Endothelial cell of umbilical vein (primary cell): ENCODE measurements at regions not wholly inside any gene's neighbourhood (a gene's known extent, or its start where the extent isn't known, plus 50 kb on each side); places are given as distances from the start of the nearest gene placed in this dataset.
"Not testable (repeated sequence)": the region's sequence is repeated elsewhere in the genome, so short reads cannot be mapped to it uniquely, and the experiment has no call there.

Source experiments
- BruUV-seq: library from RNA; stranded (reverse); fragments of 400-500 nt; replicated peaks from 2 replicates; lab custom pipeline; 2021; lab: Mats Ljungman, UMichigan
- CTCF ChIA-PET: fragments of 300-600, 350-600 bp; sonication (Branson Sonifier 250); formaldehyde crosslinking; loops from one replicate; lab custom pipeline; 2021; ENCODE audit warnings: antibody characterized with exemption, inconsistent platforms; lab: Charles Lee
- POLR2A ChIA-PET: fragments of 300-600, 350-600 bp; sonication (Branson Sonifier 250); formaldehyde crosslinking; loops from one replicate; lab custom pipeline; 2021; ENCODE audit warnings: antibody characterized with exemption, inconsistent platforms; lab: Charles Lee
- DNase-seq: peaks from one replicate; pipeline ENCODE4 v3.0.0-alpha.2; 2011; ENCODE audit warnings: low read depth, low spot score
- FAIRE-seq: peaks from 2 replicates; lab custom pipeline; 2011; peaks lifted over from hg19 to GRCh38; lab: Jason Lieb, UNC
- H2AFZ ChIP-seq: 2 replicates; pipeline ENCODE4 v1.6.0; 2012; ENCODE audit warnings: low read depth, low read length, control low read depth, inconsistent platforms
- H3K27ac ChIP-seq: 2 replicates; pipeline ENCODE4 v1.5.1; 2011; ENCODE audit warnings: low read depth, mild to moderate bottlenecking, control low read depth, low read length, moderate library complexity; ENCODE audit not compliant: insufficient read depth
- H3K27me3 ChIP-seq, 2 experiments: 2 replicates each; pipeline versions ENCODE4 v1.6.0 to v1.6.1; 2011; ENCODE audit warnings: low read length in 2 of 2, mixed read lengths in 1 of 2; ENCODE audit not compliant: control insufficient read depth in 2 of 2, insufficient read depth in 2 of 2
- H3K36me3 ChIP-seq, 2 experiments: 2 replicates in 1 of 2; 3 replicates in 1 of 2; pipeline ENCODE4 v1.5.1; 2011; ENCODE audit warnings: low read length in 2 of 2, mild to moderate bottlenecking in 1 of 2, moderate library complexity in 1 of 2; ENCODE audit not compliant: control insufficient read depth in 2 of 2, insufficient read depth in 2 of 2; ENCODE audit errors: extremely low read depth in 1 of 2
- H3K4me1 ChIP-seq: 3 replicates; pipeline ENCODE4 v1.5.1; 2011; ENCODE audit warnings: mild to moderate bottlenecking, low read length; ENCODE audit not compliant: control insufficient read depth, insufficient read depth; ENCODE audit errors: extremely low read depth
- H3K4me2 ChIP-seq: 2 replicates; pipeline ENCODE4 v1.6.1; 2011; ENCODE audit warnings: low read length, control low read depth, mixed read lengths; ENCODE audit not compliant: insufficient read depth
- H3K4me3 ChIP-seq, 3 experiments: fragments of 200-600 bp in 1 of 3; sonication (generic), shearing (Covaris generic) in 1 of 3; replicated peaks in 1 of 3; 2 replicates each; pipeline ENCODE4 v1.5.1; 2011 to 2016; ENCODE audit warnings: control low read depth in 3 of 3, low read length in 3 of 3, mild to moderate bottlenecking in 2 of 3, inconsistent platforms in 1 of 3, low read depth in 1 of 3, moderate library complexity in 1 of 3; ENCODE audit not compliant: insufficient read depth in 1 of 3
- H3K79me2 ChIP-seq: 2 replicates; pipeline ENCODE4 v1.6.0; 2012; ENCODE audit warnings: low read length, inconsistent platforms; ENCODE audit not compliant: control insufficient read depth, insufficient read depth
- H3K9ac ChIP-seq: replicated peaks from 2 replicates; pipeline ENCODE3; 2011; ENCODE audit warnings: low read length, control low read depth; ENCODE audit not compliant: insufficient read depth; ENCODE audit errors: extremely low read depth
- H3K9me1 ChIP-seq: replicated peaks from 3 replicates; pipeline ENCODE4 v1.6.0; 2011; ENCODE audit warnings: mild to moderate bottlenecking, low read length; ENCODE audit not compliant: control insufficient read depth, insufficient read depth; ENCODE audit errors: extremely low read depth
- H3K9me3 ChIP-seq: replicated peaks from 2 replicates; pipeline ENCODE4 v1.5.1; 2012; ENCODE audit warnings: low read length, inconsistent platforms; ENCODE audit not compliant: control insufficient read depth, insufficient read depth
- H4K20me1 ChIP-seq: replicated peaks from 2 replicates; pipeline ENCODE3; 2011; ENCODE audit warnings: mild to moderate bottlenecking, low read length; ENCODE audit not compliant: control insufficient read depth, insufficient read depth; ENCODE audit errors: extremely low read depth
- dilution Hi-C: fragments of 300-500 bp; cut with MboI; formaldehyde crosslinking; loops from one replicate; pipeline ENCODE4 v1.15.0; 2019; ENCODE audit warnings: low sequenced_read_pairs; ENCODE audit not compliant: extremely low pct_ligation_motif_present
- intact Hi-C: fragments of 100-400 bp; cut with micrococcal nuclease; formaldehyde crosslinking; loops from one replicate; pipeline ENCODE4 v1.10.0; 2022

DNA sequence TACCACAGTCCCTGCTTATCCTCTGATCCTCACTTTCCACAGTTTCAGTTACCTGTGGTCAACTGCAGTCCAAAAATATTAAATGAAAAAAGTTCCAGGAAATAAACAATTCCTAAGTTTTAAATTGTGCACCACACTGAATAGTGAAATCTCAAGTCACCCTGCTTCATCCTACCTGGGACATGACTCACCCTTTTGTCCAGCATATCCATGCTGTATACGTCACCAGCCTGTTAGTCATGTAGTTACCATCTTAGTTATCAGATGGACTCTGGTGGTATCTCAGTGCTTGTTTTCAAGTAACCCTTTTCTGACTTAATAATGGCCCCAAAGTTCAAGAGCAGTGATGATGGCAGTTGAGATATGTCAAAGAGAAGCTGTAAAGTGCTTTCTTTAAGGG, 69.4 kb upstream of the DPY19L1 start:
- FAIRE-seq, H3K4me3 ChIP-seq, dilution Hi-C loops, H4K20me1 ChIP-seq, H3K36me3 ChIP-seq, intact Hi-C loops, POLR2A ChIA-PET, H3K9ac ChIP-seq, H3K27ac ChIP-seq, H3K79me2 ChIP-seq, H2AFZ ChIP-seq, H3K9me1 ChIP-seq, CTCF ChIA-PET, H3K4me1 ChIP-seq, H3K9me3 ChIP-seq, DNase-seq, H3K4me2 ChIP-seq, H3K27me3 ChIP-seq, BruUV-seq: not testable (repeated sequence)

GRCh38 chr7:35105511-35105910, 68.2 kb upstream of the DPY19L1 start:
- H3K9me3 ChIP-seq, H3K4me3 ChIP-seq, BruUV-seq, H3K4me2 ChIP-seq, DNase-seq, intact Hi-C loops, POLR2A ChIA-PET, H3K9ac ChIP-seq, H3K36me3 ChIP-seq, H3K79me2 ChIP-seq, H3K9me1 ChIP-seq, H3K4me1 ChIP-seq, dilution Hi-C loops, H4K20me1 ChIP-seq, FAIRE-seq, CTCF ChIA-PET, H3K27me3 ChIP-seq, H3K27ac ChIP-seq, H2AFZ ChIP-seq: not testable (repeated sequence)

DNA sequence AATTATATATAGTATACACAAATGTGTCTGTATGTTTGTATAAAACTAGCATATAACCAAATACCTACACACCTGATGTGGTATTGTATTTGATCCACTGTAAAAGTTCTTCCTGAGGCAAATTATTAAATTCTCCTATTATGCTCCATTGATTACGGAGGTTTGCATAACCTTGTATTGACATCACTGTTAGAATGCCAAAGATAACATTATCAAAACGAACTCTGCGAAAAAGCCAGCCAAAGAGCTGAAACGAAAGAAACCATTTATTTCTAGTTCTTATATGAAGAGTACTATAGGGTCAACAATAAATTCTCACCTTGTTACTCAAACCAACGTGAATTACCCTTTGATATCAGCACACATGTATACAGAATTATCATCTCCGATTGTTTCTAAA, 65.6 kb upstream of the DPY19L1 start:
- H3K27me3 ChIP-seq, H3K9ac ChIP-seq, H3K4me3 ChIP-seq, CTCF ChIA-PET, intact Hi-C loops, BruUV-seq, H3K9me1 ChIP-seq, H3K4me2 ChIP-seq, POLR2A ChIA-PET, H3K79me2 ChIP-seq, dilution Hi-C loops, H3K9me3 ChIP-seq, FAIRE-seq, H3K27ac ChIP-seq, H3K36me3 ChIP-seq, DNase-seq, H2AFZ ChIP-seq, H4K20me1 ChIP-seq, H3K4me1 ChIP-seq: not testable (repeated sequence)

DNA sequence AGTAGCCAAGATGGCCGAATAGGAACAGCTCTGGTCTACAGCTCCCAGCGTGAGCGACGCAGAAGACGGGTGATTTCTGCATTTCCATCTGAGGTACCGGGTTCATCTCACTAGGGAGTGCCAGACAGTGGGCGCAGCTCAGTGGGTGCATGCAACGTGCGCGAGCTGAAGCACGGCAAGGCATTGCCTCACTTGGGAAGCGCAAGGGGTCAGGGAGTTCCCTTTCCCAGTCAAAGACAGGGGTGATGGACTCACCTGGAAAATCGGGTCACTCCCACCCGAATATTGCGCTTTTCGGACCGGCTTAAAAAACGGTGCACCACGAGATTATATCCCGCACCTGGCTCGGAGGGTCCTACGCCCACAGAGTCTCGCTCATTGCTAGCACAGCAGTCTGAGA, 55.7 kb upstream of the DPY19L1 start:
- H3K79me2 ChIP-seq, H3K4me3 ChIP-seq, DNase-seq, H3K9ac ChIP-seq, BruUV-seq, POLR2A ChIA-PET, H3K9me3 ChIP-seq, FAIRE-seq, H3K4me1 ChIP-seq, H4K20me1 ChIP-seq, dilution Hi-C loops, H3K4me2 ChIP-seq, CTCF ChIA-PET, H3K9me1 ChIP-seq, H2AFZ ChIP-seq, H3K27me3 ChIP-seq, H3K36me3 ChIP-seq, intact Hi-C loops, H3K27ac ChIP-seq: not testable (repeated sequence)
